Heart left ventricle (tissue), 16 donors: ENCODE measurements at regions not wholly inside any gene's neighbourhood (a gene's known extent, or its start where the extent isn't known, plus 50 kb on each side); places are given as distances from the start of the nearest gene placed in this dataset.
A peak's percentile ranks its signal among the peaks of the same experiment; 100 is the strongest.

Source experiments
- ATAC-seq, 4 donors: fragments of 200-7000 bp; cut with Tn5 transposase; one replicate each; pipeline ENCODE4 v1.9.1; 2020 to 2022; ENCODE audit warnings: moderate library complexity in 4 of 4, mild to moderate bottlenecking in 3 of 4, moderate number of reproducible peaks in 1 of 4
- DNase-seq, 5 donors: peaks; one replicate each; pipeline ENCODE4 v3.0.0-alpha.2; 2020
- H3K27ac ChIP-seq, 12 donors: fragments of 200-600 bp; sonication (generic) in 4 of 12; one replicate each; pipeline versions ENCODE4 v1.5.0 to v1.8.0; 2016 to 2022; ENCODE audit warnings: mild to moderate bottlenecking in 2 of 12
- H3K27me3 ChIP-seq, 9 donors: fragments of 200-600 bp; sonication (generic) in 2 of 9; one replicate each; pipeline versions ENCODE4 v1.5.1 to v1.8.0; 2016 to 2022; ENCODE audit warnings: mild to moderate bottlenecking in 3 of 9
- H3K36me3 ChIP-seq, 9 donors: fragments of 200-600 bp; sonication (generic) in 2 of 9; one replicate each; pipeline versions ENCODE4 v1.5.0 to v1.8.0; 2018 to 2022; ENCODE audit warnings: mild to moderate bottlenecking in 2 of 9
- H3K4me1 ChIP-seq, 12 donors: fragments of 200-600 bp; sonication (generic) in 4 of 12; one replicate each; pipeline versions ENCODE4 v1.5.0 to v1.8.0; 2016 to 2022; ENCODE audit warnings: mild to moderate bottlenecking in 3 of 12
- H3K4me3 ChIP-seq, 12 donors: fragments of 200-600 bp; sonication (generic) in 4 of 12; one replicate each; pipeline versions ENCODE4 v1.5.0 to v1.8.0; 2017 to 2022; ENCODE audit warnings: mild to moderate bottlenecking in 9 of 12, moderate library complexity in 4 of 12
- H3K9me3 ChIP-seq, 12 donors: fragments of 200-600 bp; sonication (generic) in 4 of 12; one replicate each; pipeline versions ENCODE4 v1.5.0 to v1.8.0; 2016 to 2022; ENCODE audit warnings: mild to moderate bottlenecking in 1 of 12
- CTCF ChIP-seq, 12 donors: fragments of 200-600 bp; sonication (generic) in 4 of 12; IDR thresholded peaks; one replicate each; pipeline versions ENCODE4 v1.5.0 to v1.8.0; 2018 to 2022; ENCODE audit warnings: antibody characterized with exemption in 12 of 12, mild to moderate bottlenecking in 5 of 12
- POLR2A ChIP-seq, 2 donors: fragments of 450-650 bp; IDR thresholded peaks; one replicate each; pipeline ENCODE4 v1.6.1; 2017; ENCODE audit warnings: antibody characterized with exemption in 2 of 2, mild to moderate bottlenecking in 2 of 2, moderate library complexity in 2 of 2
- WGBS, 4 donors: extraction: QIAGEN DNeasy Blood & Tissue Kit in 2 of 4; methylation state at CpG; one replicate each; pipeline versions ENCODE4 v1.1.5 to v1.1.7; 2013 to 2018; 5-methylcytosine and 5-hydroxymethylcytosine counted together
- intact Hi-C, 10 donors: fragments of 100-400 bp; cut with DNase I; formaldehyde crosslinking; loops; one replicate each; pipeline versions ENCODE4 v1.11.1 to v1.14.2; 2022
- donor health status: ischemic (EF 13 %, LVEDD 7.1; RV severe dilation, severe dysfunction).
- donor health status: healthy with polysubstance abuse.
- donor health status: DM: no; HTN: yes; CAD: no.
- donor health status: DM: no; HTN: no; CAD: no.
- donor health status: ischemic (EF 25% LVEDD 6.9; RV normal size, moderate dysfunction).
- donor health status: ischemic (EF 25% LVEDD 5.7; RV mildly dilated, moderate dysfunction).
- donor health status: healthy.
- donor health status: DM: yes; HTN: yes; CAD: no.
- donor health status: ischemic (EF 35%, LVEDD 5.7; RV mildly dilated, moderate dysfunction).
- donor health status: nonischemic (EF 11% LVEDD 7.7; RV severe dilation, severe dysfunction).
- donor health status: DM: yes; HTN: yes; CAD: no.
- donor health status: PGD.
- donor health status: ischemic (EF 29% LVEDD 5.4; RV normal size, mild dysfunction).
- donor health status: nonischemic (EF 23%, LVEDD 6.1; RV moderate dilation, normal function).

- DNase-seq, result no peak
- intact Hi-C loops, result no loop called here
- 90 to 100% (median 92%) methylated on average over 1 of the region's 1 CpG for WGBS, 4 donors
- no peak overlapping the region for H3K27ac ChIP-seq
- H3K27me3 ChIP-seq, result no peaks in the 10 kb centered on the region
- peaks cover 0 to 87% (median 74%) of the 10 kb centered on the region in 9 donors for H3K36me3 ChIP-seq
- no peak overlapping the region for H3K4me3 ChIP-seq
- H3K9me3 ChIP-seq, result no peaks in the 10 kb centered on the region
- TF ChIP-seq CTCF (IDR thresholded peaks at IDR 0.05), result no peak
- TF ChIP-seq POLR2A (IDR thresholded peaks at IDR 0.05), result no peak
- no peak for ATAC-seq
- H3K4me1 ChIP-seq, result no peaks in the 10 kb centered on the region
Measured at GRCh38 chr5:146254223-146254622, 50.8 kb downstream of the RBM27 start.

GRCh38 chr5:146273109-146273508, 65.5 kb upstream of the POU4F3 start:
- intact Hi-C loops, result loop anchor here in 1 of 10 donors (5.0 kb wide), 1 partner anchor 116 kb away; no protein-coding TSS in a partner anchor

GRCh38 chr5:146283344-146283761, 55.3 kb upstream of the POU4F3 start:
- peaks cover 0 to 99% (median 84%) of the 10 kb centered on the region in 9 donors for H3K36me3 ChIP-seq
- no peak for TF ChIP-seq POLR2A (IDR thresholded peaks at IDR 0.05)
- no peak for TF ChIP-seq CTCF (IDR thresholded peaks at IDR 0.05)
- intact Hi-C loops, result no loop called here
- 60 to 68% (median 60%) methylated on average over 4 of the region's 4 CpGs for WGBS, 4 donors
- peak overlapping the region in 2 of 12 donors; percentile 13 to 23 for H3K27ac ChIP-seq
- H3K4me3 ChIP-seq, result no peak overlapping the region
- no peaks in the 10 kb centered on the region for H3K9me3 ChIP-seq
- ATAC-seq (peak in 3 of 4 donors; percentile 45 to 62 (median 56)), DNase-seq (no peak)
- peaks cover 0 to 15% (median 0%) of the 10 kb centered on the region in 12 donors for H3K4me1 ChIP-seq
- H3K27me3 ChIP-seq, result no peaks in the 10 kb centered on the region

More at GRCh38 chr5:146273109-146273508, 65.5 kb upstream of the POU4F3 start:
- Histone ChIP-seq H3K4me1 (no peaks in the 10 kb centered on the region), H3K9me3 (no peaks in the 10 kb centered on the region), H3K27me3 (no peaks in the 10 kb centered on the region), H3K4me3 (no peak overlapping the region), H3K36me3 (peaks cover 0 to 100% (median 94%) of the 10 kb centered on the region in 9 donors), H3K27ac (no peak overlapping the region)
- ATAC-seq (no peak), DNase-seq (no peak)
- TF ChIP-seq CTCF (IDR thresholded peaks at IDR 0.05) (no peak), POLR2A (IDR thresholded peaks at IDR 0.05) (no peak)

- 93 to 96% (median 94%) methylated on average over 1 of the region's 1 CpG for WGBS, 4 donors
- Histone ChIP-seq H3K4me1 (peaks cover 0 to 15% (median 0%) of the 10 kb centered on the region in 12 donors), H3K27ac (no peak overlapping the region), H3K4me3 (no peak overlapping the region), H3K27me3 (no peaks in the 10 kb centered on the region), H3K36me3 (peaks cover 0 to 99% (median 78%) of the 10 kb centered on the region in 9 donors), H3K9me3 (no peaks in the 10 kb centered on the region)
- ATAC-seq (no peak), DNase-seq (no peak)
- intact Hi-C loops, result no loop called here
- TF ChIP-seq POLR2A (IDR thresholded peaks at IDR 0.05) (no peak), CTCF (IDR thresholded peaks at IDR 0.05) (no peak)
Measured at GRCh38 chr5:146284016-146284415, 54.6 kb upstream of the POU4F3 start.
